SU-DHL-6 (cell line): ENCODE measurements at regions not wholly inside any gene's neighbourhood (a gene's known extent, or its start where the extent isn't known, plus 50 kb on each side); places are given as distances from the start of the nearest gene placed in this dataset.

ENCODE experiments used
- EZH2phosphoT487 ChIP-seq: fragments of 200-600 bp; sonication (generic), shearing (Covaris generic); conservative IDR thresholded peaks from 2 replicates; pipeline ENCODE4 v1.6.1; 2018; ENCODE audit warnings: mild to moderate bottlenecking, antibody characterized with exemption, low read length, moderate library complexity, mixed read lengths
- TF ChIP-seq, protein P1 (sequence below): fragments of 200-600 bp; sonication (generic); IDR thresholded peaks from one replicate; pipeline ENCODE4 v1.5.1; 2017; ENCODE audit warnings: antibody characterized with exemption, mild to moderate bottlenecking, low read length, moderate library complexity; ENCODE audit not compliant: insufficient read depth, poor library complexity, severe bottlenecking

DNA sequence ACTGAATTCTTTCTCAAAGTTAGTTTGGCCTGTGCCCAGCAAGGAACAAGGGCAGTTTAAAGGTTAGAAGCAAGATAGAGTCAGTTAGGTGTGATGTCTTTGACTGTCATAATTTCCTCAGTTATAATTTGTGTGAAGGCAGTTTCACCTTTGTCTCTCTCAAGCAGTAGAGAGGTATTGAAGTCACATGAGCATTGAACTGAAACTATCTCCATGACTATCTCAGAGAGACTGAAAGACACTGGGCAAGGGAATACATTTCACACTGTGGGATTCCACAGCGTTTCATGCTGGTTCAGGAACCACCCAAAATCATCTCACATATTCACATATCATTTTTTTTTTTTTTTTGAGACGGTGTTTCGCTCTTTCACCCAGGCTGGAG is 366.1 kb downstream of the PREX1 start:
- TF ChIP-seq, protein P1, sequence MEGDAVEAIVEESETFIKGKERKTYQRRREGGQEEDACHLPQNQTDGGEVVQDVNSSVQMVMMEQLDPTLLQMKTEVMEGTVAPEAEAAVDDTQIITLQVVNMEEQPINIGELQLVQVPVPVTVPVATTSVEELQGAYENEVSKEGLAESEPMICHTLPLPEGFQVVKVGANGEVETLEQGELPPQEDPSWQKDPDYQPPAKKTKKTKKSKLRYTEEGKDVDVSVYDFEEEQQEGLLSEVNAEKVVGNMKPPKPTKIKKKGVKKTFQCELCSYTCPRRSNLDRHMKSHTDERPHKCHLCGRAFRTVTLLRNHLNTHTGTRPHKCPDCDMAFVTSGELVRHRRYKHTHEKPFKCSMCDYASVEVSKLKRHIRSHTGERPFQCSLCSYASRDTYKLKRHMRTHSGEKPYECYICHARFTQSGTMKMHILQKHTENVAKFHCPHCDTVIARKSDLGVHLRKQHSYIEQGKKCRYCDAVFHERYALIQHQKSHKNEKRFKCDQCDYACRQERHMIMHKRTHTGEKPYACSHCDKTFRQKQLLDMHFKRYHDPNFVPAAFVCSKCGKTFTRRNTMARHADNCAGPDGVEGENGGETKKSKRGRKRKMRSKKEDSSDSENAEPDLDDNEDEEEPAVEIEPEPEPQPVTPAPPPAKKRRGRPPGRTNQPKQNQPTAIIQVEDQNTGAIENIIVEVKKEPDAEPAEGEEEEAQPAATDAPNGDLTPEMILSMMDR, result no peak
- no peak for TF ChIP-seq EZH2phosphoT487
